ENCODE measurements at regions not wholly inside any gene's neighbourhood (a gene's known extent, or its start where the extent isn't known, plus 50 kb on each side); places are given as distances from the start of the nearest gene placed in this dataset.
"Not testable (repeated sequence)": the region's sequence is repeated elsewhere in the genome, so short reads cannot be mapped to it uniquely, and the experiment has no call there.

DNA sequence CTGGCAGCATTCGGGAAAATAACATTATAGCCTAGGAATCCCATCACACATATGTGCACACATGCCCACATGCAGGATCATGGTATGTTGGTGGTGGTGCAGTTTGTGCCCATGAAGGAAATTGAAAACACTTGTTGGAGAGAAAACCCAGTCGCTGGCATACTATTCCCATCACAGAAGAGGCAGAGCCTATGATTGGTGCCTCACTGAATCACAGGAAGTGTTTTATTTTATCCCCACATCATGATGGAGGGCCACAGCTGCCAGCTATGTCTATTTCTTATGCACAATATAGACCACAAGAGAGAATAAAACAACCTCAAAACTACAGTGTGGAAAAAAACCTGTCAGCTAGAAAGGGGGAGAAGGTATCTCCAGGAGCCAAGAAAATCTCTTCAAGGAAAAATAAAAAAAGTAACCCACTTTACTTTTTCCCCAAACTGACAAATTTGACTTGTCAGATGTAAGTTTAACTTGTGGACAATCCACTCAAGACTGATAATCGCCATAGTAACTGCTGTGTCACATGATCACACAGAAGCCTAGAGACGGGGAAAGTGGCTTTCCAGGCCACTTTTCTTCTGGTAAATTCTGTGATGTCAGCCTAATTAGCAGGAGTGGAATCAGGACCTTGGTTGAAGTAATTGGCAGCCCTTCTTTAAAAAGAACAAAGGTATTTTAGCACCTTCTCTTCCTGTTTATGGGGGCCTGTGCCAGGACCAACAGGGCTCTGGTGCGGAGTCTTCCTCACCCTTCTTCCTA is 100.0 kb upstream of the PLGLB2 start:
- DNase-seq, H3K4me3 ChIP-seq, H3K36me3 ChIP-seq, H3K27me3 ChIP-seq, H3K9me3 ChIP-seq: not testable (repeated sequence)

DNA sequence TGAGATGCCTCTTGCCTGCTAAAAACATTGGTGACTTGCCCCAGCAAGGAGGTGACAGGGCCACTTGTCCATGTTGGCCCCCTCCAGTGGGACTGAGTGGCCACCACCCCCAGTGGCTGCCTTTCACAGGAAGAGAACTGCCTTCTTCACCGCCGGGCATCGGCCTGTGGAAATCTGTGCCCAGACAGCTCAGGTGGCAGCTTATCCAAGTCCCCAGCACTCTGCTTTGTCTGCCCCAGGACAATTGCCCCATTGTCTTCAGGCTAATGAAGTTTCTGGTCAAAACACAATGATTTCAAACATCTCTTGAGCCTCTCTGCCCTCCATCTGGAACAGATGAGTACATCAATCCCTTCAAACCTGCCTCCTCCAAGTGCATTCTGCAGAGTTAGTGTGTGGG is 99.1 kb upstream of the PLGLB2 start:
- not testable (repeated sequence) for H3K9me3 ChIP-seq, H3K36me3 ChIP-seq, H3K27me3 ChIP-seq, H3K4me3 ChIP-seq, DNase-seq

DNA sequence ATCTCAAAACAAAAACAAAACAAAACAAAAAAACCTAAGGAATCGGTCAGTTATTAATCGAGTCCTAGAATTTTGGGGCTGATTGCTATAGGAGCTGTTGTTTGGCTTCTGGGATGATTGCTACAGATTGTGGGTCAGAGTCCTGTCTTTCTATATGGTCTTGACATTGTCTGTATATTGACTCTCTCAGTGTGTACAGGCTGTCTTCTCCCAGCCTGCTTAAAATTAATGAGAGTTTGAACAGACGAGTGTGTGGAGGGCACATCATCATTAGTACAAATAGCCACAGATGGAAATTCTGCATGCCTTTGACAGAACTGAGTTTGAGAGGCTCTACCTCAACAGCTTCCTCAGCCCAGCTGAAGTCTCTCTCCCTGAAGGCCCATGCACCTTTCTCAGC is 98.0 kb upstream of the PLGLB2 start:
- DNase-seq, H3K36me3 ChIP-seq, H3K4me3 ChIP-seq, H3K9me3 ChIP-seq, H3K27me3 ChIP-seq: not testable (repeated sequence)

DNA sequence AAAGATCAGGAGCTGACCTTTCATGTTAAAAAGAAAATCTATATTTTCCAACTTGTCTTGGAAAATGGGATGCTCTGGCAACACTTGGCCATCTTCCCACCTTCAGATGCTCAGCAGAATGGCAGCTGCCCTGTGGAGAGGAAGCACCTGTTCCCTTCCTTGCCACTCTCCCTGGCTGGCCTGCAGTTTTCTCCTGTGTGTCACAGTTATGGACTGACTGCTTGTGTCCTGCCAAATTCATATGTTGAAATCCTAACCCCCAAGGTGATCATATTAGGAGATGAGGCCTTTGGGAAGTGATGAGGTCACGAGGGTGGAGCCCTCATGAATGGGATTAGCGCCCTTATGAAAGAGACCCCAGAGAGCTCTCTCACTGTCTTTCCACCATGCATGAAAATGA is 97.0 kb upstream of the PLGLB2 start:
- not testable (repeated sequence) for H3K4me3 ChIP-seq, H3K27me3 ChIP-seq, H3K36me3 ChIP-seq, H3K9me3 ChIP-seq, DNase-seq

DNA sequence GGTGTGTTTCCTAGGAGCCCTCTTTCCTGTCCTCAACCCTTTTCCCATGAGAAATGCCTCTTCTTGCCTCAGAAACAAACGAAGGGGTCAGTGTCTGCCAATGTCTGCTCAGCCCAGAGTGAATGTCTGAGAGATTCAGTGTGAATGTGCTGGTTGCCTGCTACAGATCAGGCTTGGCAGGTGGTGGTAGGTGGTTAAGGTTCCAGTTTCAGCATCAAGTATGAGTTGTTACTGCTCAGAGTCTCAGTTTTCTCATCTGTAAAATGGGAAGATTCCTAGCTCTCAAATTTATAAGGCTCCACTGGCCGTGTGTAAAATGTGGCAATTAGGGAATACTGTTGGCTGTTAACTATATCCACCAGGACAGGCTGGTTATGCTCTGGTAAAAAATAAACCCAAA is 96.3 kb upstream of the PLGLB2 start:
- H3K9me3 ChIP-seq, H3K4me3 ChIP-seq, H3K36me3 ChIP-seq, H3K27me3 ChIP-seq, DNase-seq: not testable (repeated sequence)

DNA sequence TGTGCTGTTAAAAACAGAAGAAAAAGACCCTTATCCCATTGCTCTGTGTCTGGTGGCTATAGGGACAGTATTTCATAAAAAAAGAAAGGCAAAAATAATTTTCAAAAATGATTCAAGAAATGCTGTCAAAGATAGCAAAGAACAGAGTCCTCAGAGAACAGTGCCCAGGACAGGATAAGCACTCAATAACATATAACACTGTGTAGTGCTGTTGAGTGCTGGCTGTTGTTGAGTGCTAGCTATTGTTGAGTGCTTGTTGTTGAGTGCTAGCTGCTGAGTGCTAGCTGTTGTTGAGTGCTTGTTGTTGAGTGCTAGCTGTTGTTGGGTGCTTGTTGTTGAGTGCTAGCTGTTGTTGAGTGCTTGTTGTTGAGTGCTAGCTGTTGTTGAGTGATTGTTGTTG is 94.5 kb upstream of the PLGLB2 start:
- H3K9me3 ChIP-seq, H3K4me3 ChIP-seq, DNase-seq, H3K36me3 ChIP-seq, H3K27me3 ChIP-seq: not testable (repeated sequence)

DNA sequence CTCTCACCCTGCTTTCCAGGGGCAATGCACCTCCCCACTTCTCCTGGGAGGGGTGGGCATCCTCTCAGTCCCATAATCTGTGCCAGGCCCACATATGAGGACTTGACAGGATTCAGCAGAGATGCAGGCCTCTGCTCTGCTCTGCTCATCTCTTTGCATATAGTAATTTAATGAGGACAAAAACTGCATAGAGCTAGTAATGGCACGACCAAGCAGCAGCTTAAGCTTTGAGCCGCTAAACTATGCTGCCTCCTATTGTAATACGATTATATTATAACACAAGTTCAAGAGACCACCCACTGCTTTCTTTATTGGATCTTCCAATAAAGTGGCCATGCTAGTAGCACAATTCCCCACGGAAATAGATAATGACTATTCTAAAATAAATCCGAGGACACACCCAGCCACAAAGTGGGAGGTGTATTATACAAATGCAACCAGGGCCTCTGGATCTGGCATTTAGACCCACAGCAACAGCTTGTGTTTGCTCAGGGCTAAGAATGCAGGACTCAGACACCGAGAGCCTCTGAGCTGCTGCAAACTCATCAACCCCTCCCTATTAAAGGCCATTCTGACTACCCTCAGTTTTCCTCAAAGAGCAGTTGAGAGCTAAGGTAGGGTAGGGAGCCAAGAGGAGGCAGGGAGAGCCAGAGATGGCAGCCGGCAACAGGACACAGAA is 93.6 kb upstream of the PLGLB2 start:
- not testable (repeated sequence) for H3K36me3 ChIP-seq, DNase-seq, H3K4me3 ChIP-seq, H3K9me3 ChIP-seq, H3K27me3 ChIP-seq

DNA sequence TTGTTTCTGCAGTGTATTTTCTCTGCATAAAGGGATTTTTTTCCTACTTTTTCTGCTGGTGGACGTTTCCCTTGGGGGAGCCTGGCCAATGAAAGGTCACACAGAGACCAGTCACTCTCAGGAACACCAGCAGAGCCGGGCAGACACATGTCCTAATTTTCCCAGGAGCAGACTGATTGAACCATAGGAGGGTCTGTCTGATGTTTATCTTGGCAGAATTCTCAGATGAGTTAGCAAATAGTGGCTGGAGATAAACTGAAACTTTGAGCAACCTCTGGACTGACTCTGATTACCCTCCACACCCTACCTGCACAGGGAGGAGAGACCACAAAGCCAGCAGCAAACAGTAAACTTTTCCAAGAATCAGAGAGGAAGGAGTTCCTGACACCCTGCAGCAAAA is 90.0 kb upstream of the PLGLB2 start:
- H3K9me3 ChIP-seq, H3K36me3 ChIP-seq, DNase-seq, H3K4me3 ChIP-seq, H3K27me3 ChIP-seq: not testable (repeated sequence)

DNA sequence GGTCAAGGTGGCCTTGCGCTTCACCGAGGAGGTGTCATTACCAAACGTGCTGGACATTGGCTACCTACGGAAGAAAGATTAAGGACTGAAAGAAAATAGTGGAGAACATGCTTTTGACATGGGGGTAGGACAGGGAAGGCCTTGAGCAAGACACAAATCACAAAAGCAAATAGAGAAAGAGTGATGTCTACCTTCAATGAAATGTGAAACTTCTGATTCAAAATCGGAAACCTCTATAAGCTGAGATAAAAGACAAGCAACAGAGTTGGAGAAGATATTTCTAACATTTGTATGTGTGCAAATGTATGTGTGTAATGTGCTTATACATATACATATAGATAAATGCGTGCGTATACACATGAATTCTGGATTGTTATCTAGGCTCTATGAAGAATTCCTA is 89.5 kb upstream of the PLGLB2 start:
- not testable (repeated sequence) for H3K27me3 ChIP-seq

DNA sequence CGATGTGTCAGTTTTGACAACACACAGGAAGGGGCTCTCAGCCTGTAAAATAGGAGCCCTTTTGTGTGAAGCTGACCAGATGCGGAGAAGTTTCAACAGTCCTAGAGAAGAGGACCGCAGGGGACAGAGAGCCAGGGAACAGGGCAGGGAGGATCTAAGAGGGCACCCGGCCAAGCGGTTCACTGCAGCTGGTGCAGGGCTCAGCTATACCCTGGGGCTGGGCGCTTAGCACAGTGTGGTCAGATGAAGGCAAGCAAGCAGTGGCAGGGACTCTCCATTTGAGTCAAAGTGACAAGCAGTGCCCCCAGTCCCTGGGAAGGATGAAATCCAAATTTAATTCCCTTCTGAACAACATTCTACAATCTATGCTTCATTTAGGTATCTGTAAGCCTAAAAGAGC is 88.9 kb upstream of the PLGLB2 start:
- not testable (repeated sequence) for H3K27me3 ChIP-seq, DNase-seq, H3K4me3 ChIP-seq, H3K36me3 ChIP-seq, H3K9me3 ChIP-seq

More for the DNA sequence above, 89.5 kb upstream of the PLGLB2 start:
- not testable (repeated sequence) for DNase-seq, H3K4me3 ChIP-seq, H3K9me3 ChIP-seq, H3K36me3 ChIP-seq

DNA sequence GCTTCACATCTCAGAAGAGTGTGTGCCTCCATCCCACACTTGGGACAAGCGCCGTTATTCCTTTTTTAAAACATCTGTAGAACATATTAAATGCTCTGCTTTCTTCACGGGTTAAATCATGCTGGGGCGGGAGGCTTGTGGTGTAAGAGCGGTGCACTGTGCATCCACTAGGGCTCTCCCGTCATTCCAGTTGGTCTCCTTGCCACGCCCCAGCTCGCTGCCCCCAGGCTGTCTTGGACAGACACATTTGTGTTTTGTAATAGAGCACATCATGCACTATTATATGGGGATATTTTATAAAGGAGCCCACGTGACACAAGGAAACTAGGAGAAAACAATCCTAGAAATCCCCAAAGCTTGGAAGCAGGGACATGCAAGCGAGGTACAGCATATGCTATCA is 87.7 kb upstream of the PLGLB2 start:
- not testable (repeated sequence) for DNase-seq, H3K36me3 ChIP-seq, H3K4me3 ChIP-seq, H3K27me3 ChIP-seq, H3K9me3 ChIP-seq

DNA sequence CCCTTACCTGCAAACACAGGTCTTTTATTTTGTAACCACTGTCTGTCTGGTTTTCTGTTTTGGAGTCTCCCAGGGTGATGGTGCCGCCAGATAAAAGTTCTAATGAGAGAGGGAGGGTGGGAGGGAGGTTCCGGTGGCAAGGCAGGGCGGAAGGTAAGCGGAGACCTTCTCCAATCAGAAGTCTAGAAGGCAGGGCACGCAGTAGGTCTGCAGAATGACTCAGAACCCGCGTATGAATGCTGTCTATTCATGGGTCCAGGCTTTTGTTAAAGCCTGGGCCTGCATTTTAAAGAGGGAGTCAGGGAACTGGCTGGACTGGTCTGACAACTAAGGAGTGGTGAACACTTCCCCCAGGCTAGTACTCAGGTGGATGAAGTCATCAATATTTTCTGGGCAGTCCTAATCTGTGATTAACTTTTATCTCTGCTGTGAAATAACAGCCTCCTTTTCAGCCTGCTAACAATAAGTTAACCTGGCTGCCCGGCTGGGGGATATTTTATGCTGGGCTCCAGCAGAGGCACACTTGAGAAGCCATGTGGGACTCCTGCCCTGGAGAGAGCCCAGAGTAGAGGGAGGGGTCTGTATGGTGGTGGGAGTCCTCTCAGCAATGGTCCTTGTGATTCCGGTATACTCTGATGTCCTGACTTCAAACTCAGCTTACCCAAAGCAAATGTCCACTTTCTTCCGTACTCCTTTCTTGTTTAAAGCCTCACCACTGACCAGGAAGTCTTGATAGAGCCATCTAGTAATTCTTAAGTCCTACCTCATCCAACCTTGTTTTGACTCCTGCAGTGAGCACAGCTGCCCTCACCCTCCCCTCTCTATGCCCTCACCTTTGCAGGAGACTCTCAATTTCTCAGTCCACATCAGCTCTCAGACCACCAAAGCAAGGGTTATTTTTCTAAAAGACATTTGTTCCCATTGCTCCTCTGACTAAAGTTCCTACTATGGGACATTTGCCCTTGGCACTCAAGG is 85.3 kb upstream of the PLGLB2 start:
- H3K9me3 ChIP-seq, DNase-seq, H3K4me3 ChIP-seq, H3K36me3 ChIP-seq, H3K27me3 ChIP-seq: not testable (repeated sequence)

DNA sequence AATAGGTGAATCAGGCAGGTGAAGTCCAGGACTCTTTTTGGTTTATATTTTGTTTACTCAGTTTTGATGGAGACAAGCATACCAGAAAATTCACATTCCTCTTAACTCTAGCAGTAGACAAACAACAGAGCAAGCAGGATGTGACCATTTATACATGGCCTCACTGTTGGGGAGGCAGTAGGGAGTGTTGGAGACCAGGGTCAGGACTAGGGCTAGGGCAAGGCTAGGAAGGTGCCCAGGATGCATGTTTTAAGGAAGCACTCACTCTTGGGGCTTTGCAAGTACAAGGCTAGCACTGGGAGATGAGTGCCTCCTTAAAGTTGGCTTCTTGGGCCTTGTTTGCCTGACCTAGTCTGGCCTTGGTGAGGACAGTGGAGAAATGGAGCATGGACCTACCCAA is 84.5 kb upstream of the PLGLB2 start:
- not testable (repeated sequence) for H3K4me3 ChIP-seq, H3K36me3 ChIP-seq, H3K27me3 ChIP-seq, H3K9me3 ChIP-seq, DNase-seq

DNA sequence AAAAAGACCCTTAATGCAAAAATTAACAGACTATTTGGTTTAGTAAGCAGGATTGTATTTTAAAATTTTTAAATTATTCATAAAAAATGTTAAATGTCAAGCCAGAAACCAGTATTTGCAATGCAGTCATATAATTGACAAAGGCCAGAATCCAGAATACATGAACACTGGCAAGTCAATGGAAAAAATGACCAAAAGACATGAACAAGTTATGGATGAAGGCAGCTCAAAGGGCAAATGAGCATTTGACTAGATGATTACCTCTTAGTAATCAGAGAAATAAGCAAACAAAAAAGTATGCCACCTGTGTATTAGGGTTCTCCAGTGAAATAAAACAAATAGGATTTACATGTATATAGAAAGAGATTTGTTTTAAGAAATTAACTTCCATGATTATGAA is 80.9 kb upstream of the PLGLB2 start:
- not testable (repeated sequence) for H3K4me3 ChIP-seq, H3K36me3 ChIP-seq, H3K9me3 ChIP-seq, DNase-seq, H3K27me3 ChIP-seq

DNA sequence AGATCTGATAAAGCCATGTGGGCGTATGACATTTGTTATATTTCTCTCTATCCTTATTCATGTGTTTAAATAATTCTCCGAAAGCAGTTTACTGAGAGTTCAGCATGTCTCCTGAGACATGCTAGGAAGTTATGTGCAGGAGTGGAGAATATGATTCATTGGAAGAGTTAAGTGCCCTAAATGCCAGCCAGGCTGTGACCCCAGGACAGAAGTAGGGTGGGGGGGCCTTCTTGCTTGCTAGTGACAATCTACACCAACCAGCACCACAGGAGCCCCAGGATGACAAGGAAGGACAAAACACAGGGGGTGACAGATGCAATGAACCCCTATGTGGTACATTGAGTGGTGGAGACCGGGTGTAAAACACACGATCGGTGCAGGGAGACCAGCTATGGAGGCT is 79.5 kb upstream of the PLGLB2 start:
- not testable (repeated sequence) for DNase-seq, H3K9me3 ChIP-seq

DNA sequence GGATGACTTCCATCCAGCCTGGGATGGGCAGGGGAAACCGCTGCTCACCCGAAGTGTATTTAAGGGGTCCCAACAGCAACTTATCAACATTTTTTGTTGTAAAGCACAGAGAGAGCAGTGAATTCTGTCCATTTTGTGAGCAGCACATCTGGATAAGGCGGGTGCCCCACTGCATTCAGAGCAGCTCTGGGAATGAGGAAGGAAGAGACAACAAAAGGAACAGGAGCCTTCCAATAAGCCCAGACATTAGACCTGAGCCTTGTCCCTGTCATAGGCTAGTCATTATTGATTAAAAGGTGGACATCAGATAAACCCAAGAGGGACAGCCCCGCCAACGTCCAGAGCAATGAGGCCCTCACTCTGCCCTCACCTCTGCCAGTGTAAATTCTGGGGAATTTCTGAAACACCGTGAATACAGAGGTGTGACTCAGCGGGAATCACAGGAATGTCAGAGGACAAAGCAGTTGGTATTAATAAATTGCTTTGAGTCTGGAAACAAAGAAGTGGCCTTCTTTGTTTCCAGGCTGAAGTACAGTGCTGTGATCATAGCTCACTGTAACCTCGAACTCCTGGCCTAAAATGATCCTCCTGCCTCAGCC is 78.2 kb upstream of the PLGLB2 start:
- H3K4me3 ChIP-seq, DNase-seq, H3K36me3 ChIP-seq, H3K27me3 ChIP-seq, H3K9me3 ChIP-seq: not testable (repeated sequence)

More for the DNA sequence above, 79.5 kb upstream of the PLGLB2 start:
- not testable (repeated sequence) for H3K27me3 ChIP-seq, H3K36me3 ChIP-seq, H3K4me3 ChIP-seq

DNA sequence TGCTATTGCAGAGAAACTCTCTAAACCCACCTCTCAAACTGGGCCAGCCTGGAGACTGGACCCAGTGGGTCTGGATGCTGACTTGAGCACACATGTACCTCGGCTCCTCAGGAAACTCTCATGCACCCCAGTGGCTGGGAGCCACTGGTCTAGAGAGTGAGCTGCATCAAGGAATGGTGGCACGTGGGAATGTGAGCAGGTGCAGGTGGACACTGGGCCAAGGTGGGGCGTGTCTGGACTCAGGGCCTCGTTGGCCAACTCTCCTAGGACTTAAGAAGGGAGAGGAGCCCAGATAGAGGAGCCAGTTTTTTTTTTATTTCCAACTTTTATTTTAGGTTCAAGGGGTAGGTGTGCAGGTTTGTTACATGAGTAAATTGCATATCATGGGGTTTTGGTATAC is 75.5 kb upstream of the PLGLB2 start:
- DNase-seq, H3K36me3 ChIP-seq, H3K27me3 ChIP-seq, H3K4me3 ChIP-seq, H3K9me3 ChIP-seq: not testable (repeated sequence)

All from MG63 (cell line).